ENCODE measurements at regions not wholly inside any gene's neighbourhood (a gene's known extent, or its start where the extent isn't known, plus 50 kb on each side); places are given as distances from the start of the nearest gene placed in this dataset.

GRCh38 chr4:189215574-189215973 lies 725.1 kb upstream of the FRG1 start:
- Histone ChIP-seq H4K20me1 (ENCODE audit: insufficient read depth, low read length) (no peaks in the 10 kb centered on the region), H3K4me3 (ENCODE audit: low read length) (no peak overlapping the region), H3K27me3 (replicated peaks; ENCODE audit: insufficient read depth, low read length) (no peaks in the 10 kb centered on the region), H3K4me1 (ENCODE audit: low read length) (peaks cover 31% of the 10 kb centered on the region), H3K79me2 (ENCODE audit: low read length) (no peaks in the 10 kb centered on the region), H3K36me3 (replicated peaks; ENCODE audit: insufficient read depth, low read length) (no peaks in the 10 kb centered on the region), H2AFZ (ENCODE audit: low read length) (no peak overlapping the region), H3K9me3 (replicated peaks; ENCODE audit: insufficient read depth, low read length) (no peaks in the 10 kb centered on the region; the same call in 1 of the 2 replicates), H3K4me2 (ENCODE audit: low read depth, low read length) (peak overlapping the region; percentile 30; the same call in 1 of the 2 replicates), H3F3A (ENCODE audit: insufficient read depth, low read length) (0 out of 2 replicates have a peak, but pooled peaks cover 6% of the 10 kb centered on the region), H3K9me2 (replicated peaks; ENCODE audit: insufficient read depth, low read length) (no peaks in the 10 kb centered on the region), H3K9ac (ENCODE audit: low read length) (no peak overlapping the region), H3K27ac (ENCODE audit: low read length) (peak overlapping the region; percentile 55; the same call in 1 of the 2 replicates)
- DNase-seq, result peak; percentile 90
- TF ChIP-seq EZH2phosphoT487 (IDR thresholded peaks at IDR 0.05; ENCODE audit: low read length) (no peak), EZH2 (optimal IDR thresholded peaks at IDR 0.05; ENCODE audit: low read depth, low read length) (no peak), CTCF (IDR thresholded peaks at IDR 0.05; ENCODE audit: low read length) (no peak)

- TF ChIP-seq CTCF (IDR thresholded peaks at IDR 0.05; ENCODE audit: low read length), result no peak
- TF ChIP-seq EZH2 (optimal IDR thresholded peaks at IDR 0.05; ENCODE audit: low read depth, low read length), result no peak
- no peak for TF ChIP-seq EZH2phosphoT487 (IDR thresholded peaks at IDR 0.05; ENCODE audit: low read length)
- no peak overlapping the region for H3K4me3 ChIP-seq (ENCODE audit: low read length)
- H2AFZ ChIP-seq (ENCODE audit: low read length), result no peak overlapping the region
- H3K4me1 ChIP-seq (ENCODE audit: low read length), result peaks cover 6% of the 10 kb centered on the region
- no peaks in the 10 kb centered on the region; the same call in 1 of the 2 replicates for H3K9me3 ChIP-seq (replicated peaks; ENCODE audit: insufficient read depth, low read length)
- no peaks in the 10 kb centered on the region for H3K36me3 ChIP-seq (replicated peaks; ENCODE audit: insufficient read depth, low read length)
- H3K4me2 ChIP-seq (ENCODE audit: low read depth, low read length), result no peak overlapping the region
- H3F3A ChIP-seq (ENCODE audit: insufficient read depth, low read length), result no peaks in the 10 kb centered on the region
- no peaks in the 10 kb centered on the region for H3K27me3 ChIP-seq (replicated peaks; ENCODE audit: insufficient read depth, low read length)
- H4K20me1 ChIP-seq (ENCODE audit: insufficient read depth, low read length), result no peaks in the 10 kb centered on the region
- no peak overlapping the region for H3K9ac ChIP-seq (ENCODE audit: low read length)
- no peak for DNase-seq
- no peak overlapping the region for H3K27ac ChIP-seq (ENCODE audit: low read length)
- H3K9me2 ChIP-seq (replicated peaks; ENCODE audit: insufficient read depth, low read length), result no peaks in the 10 kb centered on the region
- H3K79me2 ChIP-seq (ENCODE audit: low read length), result no peaks in the 10 kb centered on the region
Measured at GRCh38 chr4:189221691-189222090, 719.0 kb upstream of the FRG1 start.

GRCh38 chr4:189228726-189229125 lies 711.9 kb upstream of the FRG1 start:
- Histone ChIP-seq H3K27ac (ENCODE audit: low read length) (no peak overlapping the region), H3K27me3 (replicated peaks; ENCODE audit: insufficient read depth, low read length) (no peaks in the 10 kb centered on the region), H3F3A (ENCODE audit: insufficient read depth, low read length) (no peaks in the 10 kb centered on the region), H3K9ac (ENCODE audit: low read length) (no peak overlapping the region), H3K4me1 (ENCODE audit: low read length) (no peaks in the 10 kb centered on the region), H3K9me3 (replicated peaks; ENCODE audit: insufficient read depth, low read length) (no peaks in the 10 kb centered on the region), H3K4me2 (ENCODE audit: low read depth, low read length) (no peak overlapping the region), H3K9me2 (replicated peaks; ENCODE audit: insufficient read depth, low read length) (no peaks in the 10 kb centered on the region), H3K36me3 (replicated peaks; ENCODE audit: insufficient read depth, low read length) (no peaks in the 10 kb centered on the region), H3K4me3 (ENCODE audit: low read length) (no peak overlapping the region), H2AFZ (ENCODE audit: low read length) (no peak overlapping the region), H4K20me1 (ENCODE audit: insufficient read depth, low read length) (no peaks in the 10 kb centered on the region), H3K79me2 (ENCODE audit: low read length) (no peaks in the 10 kb centered on the region)
- TF ChIP-seq CTCF (IDR thresholded peaks at IDR 0.05; ENCODE audit: low read length), result no peak
- TF ChIP-seq EZH2 (optimal IDR thresholded peaks at IDR 0.05; ENCODE audit: low read depth, low read length), result no peak
- TF ChIP-seq EZH2phosphoT487 (IDR thresholded peaks at IDR 0.05; ENCODE audit: low read length), result no peak
- DNase-seq, result no peak
